GM12864 (cell line): ENCODE measurements at regions not wholly inside any gene's neighbourhood (a gene's known extent, or its start where the extent isn't known, plus 50 kb on each side); places are given as distances from the start of the nearest gene placed in this dataset.

Source experiments
- DNase-seq: peaks from one replicate; pipeline ENCODE4 v3.0.0-alpha.2; 2011; ENCODE audit warnings: low read depth
- H3K4me3 ChIP-seq: 2 replicates; pipeline ENCODE4 v1.5.1; 2011; ENCODE audit warnings: mild to moderate bottlenecking, low read depth, low read length, control low read depth
- TF ChIP-seq, protein P1 (sequence below): IDR thresholded peaks from 2 replicates; pipeline ENCODE4 v1.5.1; 2011; ENCODE audit warnings: low read depth, mild to moderate bottlenecking, moderate library complexity, low read length, control low read depth, inconsistent platforms; ENCODE audit errors: missing control alignments

DNA sequence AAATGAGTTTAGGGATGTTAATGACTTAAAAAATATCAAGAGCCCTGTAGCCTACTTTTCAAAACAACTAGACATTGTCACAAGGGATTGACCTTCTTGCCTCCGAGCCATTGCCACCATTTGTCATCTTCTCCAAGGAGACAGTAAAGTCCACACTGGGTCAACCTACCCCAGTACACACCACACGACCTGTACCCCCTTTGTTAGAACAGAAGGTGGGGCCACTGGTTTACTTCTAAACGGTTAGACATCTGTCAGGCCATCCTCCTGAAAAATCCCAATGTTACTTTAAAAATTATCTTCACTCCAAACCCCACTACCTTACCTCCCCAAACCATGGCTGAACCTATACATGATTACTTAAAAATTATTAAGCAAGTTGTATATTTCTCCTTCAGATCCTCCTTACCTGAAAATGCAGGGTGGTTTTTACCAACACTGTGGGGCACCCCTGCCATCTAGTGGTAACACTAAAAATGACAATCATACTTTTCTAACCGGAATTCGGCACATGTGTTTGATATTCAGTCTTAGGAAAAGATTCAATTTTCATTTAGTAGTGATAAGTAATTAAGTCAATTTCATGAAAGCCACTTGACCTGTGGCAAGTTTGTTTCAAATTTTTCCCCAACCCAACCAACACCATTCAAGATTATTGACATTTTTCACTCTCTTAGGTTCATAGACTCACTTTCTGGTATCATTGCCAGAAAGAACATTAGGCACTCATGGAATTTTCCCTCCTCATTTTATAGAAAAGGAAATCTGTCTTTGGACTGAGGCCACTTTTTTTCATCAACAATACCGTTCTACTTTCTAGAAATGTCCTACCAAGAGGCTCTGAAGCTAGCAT lies 265.3 kb upstream of the PKDCC start:
- TF ChIP-seq, protein P1, sequence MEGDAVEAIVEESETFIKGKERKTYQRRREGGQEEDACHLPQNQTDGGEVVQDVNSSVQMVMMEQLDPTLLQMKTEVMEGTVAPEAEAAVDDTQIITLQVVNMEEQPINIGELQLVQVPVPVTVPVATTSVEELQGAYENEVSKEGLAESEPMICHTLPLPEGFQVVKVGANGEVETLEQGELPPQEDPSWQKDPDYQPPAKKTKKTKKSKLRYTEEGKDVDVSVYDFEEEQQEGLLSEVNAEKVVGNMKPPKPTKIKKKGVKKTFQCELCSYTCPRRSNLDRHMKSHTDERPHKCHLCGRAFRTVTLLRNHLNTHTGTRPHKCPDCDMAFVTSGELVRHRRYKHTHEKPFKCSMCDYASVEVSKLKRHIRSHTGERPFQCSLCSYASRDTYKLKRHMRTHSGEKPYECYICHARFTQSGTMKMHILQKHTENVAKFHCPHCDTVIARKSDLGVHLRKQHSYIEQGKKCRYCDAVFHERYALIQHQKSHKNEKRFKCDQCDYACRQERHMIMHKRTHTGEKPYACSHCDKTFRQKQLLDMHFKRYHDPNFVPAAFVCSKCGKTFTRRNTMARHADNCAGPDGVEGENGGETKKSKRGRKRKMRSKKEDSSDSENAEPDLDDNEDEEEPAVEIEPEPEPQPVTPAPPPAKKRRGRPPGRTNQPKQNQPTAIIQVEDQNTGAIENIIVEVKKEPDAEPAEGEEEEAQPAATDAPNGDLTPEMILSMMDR: peak; percentile 66
- no peak for DNase-seq
- H3K4me3 ChIP-seq: no peak overlapping the region

DNA sequence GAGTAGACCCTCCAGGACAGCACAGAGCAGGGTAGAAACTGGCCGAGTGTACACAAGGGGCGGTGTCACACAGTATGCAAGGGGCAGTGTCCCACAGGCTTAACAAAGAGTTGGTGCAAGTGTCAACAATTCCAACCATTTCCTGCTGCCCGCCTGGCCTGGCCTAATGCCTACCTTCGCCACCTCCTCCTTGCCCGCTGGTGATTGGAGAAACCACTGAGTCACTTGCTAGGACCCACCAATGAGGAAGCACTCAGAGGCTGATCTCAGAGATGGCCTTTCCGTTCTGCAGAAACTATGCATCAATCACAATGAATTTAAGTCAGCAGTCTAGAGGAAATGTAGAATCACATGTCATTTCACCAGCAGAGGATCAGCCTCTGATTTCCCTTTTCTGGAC lies 263.3 kb upstream of the PKDCC start:
- TF ChIP-seq, protein P1: no peak
- no peak for DNase-seq
- no peak overlapping the region for H3K4me3 ChIP-seq

DNA sequence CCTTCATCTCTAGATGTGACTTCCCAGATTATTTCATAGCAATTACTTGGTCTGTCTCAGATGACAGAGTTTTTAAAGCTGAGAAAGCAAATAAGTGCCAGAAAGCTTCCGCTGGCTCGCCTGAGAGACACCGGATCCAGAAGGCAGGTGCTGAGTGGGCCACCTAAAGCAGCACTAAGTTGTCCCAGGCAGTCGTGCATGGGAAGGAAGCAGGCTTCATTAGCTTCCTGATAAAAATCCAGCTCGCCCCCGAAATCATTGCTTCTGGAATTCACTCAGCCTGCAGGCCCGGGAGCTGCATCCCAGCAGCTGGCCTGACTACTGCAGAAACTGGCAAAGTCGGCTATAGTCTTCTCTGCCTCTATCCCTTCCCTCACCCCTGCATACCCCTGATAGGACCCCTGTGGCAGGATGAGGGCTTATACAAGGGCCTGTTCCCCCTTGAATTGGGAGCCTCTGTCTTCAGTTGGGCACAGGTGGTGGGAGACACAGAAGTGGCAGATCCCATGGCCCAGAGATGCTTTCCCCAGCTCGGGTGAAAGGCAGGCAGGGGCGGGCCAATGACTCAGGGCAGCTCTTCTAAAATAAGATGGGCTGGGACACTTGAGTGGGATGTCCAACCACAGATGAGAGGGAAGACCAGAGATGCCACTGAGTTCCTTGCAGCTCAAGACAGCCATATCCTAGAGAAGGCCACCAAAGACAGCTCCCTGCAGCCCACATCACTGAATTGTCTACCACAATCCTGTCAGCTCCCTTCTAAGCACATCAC lies 262.4 kb upstream of the PKDCC start:
- TF ChIP-seq, protein P1: no peak

DNA sequence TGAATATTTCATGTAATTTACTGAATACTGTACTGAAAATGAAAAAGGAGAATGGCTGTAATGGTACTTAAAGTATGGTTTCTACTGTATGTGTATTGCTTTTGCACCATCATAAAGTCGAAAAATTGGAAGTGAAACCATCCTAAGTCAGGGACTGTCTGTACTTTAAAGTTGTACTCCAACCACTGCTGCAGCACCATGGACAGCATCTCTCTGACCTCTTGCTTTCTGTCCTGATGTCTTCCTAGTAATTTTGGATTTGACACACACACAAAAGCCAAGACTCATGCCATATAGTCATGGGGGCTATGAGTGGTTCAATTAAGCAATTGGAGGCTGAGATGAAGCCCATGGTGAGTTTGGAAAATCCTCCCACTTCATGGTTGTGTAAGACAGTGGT lies 256.3 kb upstream of the PKDCC start:
- H3K4me3 ChIP-seq: no peak overlapping the region
- peak; percentile 5 for DNase-seq
- TF ChIP-seq, protein P1: no peak

More for the DNA sequence above, 262.4 kb upstream of the PKDCC start:
- no peak for DNase-seq
- H3K4me3 ChIP-seq: no peak overlapping the region

DNA sequence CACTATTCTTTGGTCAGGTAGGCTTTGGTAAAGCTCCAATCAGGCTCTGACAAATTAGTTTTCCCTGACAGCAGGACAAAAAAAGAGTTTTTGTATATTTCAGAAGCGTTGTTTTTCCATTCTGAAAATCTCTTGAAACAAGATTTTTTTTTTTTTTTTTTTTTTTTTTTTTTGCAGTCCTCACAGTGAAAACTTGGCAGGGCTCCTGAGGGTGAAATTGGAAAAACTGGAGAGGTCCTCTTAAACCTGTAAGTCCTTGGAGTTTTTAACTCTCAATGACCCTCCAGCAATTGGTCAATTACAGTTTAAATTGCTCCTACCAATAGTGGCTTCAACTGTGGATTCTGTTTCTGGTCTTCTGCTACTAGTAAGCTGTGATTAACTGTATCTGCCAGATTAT lies 244.5 kb upstream of the PKDCC start:
- no peak for DNase-seq
- TF ChIP-seq, protein P1: no peak
- H3K4me3 ChIP-seq: no peak overlapping the region

DNA sequence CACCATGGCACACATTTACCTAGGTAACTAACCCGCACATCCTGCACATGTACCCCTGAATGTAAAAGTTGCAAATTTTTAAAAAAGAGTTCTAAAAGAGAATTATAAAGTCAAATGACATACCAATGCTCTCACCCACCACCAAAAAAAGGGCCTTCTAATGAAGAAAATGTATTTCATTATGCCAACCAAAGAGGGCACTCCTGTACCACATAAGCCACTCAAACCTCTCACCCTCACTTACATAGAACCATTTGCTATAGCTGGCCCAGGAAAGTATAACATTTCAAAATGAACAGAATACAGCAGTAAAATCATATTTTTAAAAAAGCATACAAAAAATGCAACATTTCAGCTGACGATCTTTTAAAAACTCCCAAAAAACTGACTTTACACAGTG lies 241.5 kb upstream of the PKDCC start:
- TF ChIP-seq, protein P1: no peak
- no peak for DNase-seq
- H3K4me3 ChIP-seq: no peak overlapping the region
